ENCODE measurements at regions not wholly inside any gene's neighbourhood (a gene's known extent, or its start where the extent isn't known, plus 50 kb on each side); places are given as distances from the start of the nearest gene placed in this dataset.
"Not testable (repeated sequence)": the region's sequence is repeated elsewhere in the genome, so short reads cannot be mapped to it uniquely, and the experiment has no call there.

- Mint-ChIP-seq H3K27me3 (ENCODE audit: low read depth) (peaks cover 3% of the 10 kb centered on the region), H3K4me1 (no peaks in the 10 kb centered on the region), H3K4me3 (no peak overlapping the region), H3K9me3 (peaks cover 23% of the 10 kb centered on the region), H3K27ac (ENCODE audit: unreplicated experiment) (no peak overlapping the region), H3K36me3 (ENCODE audit: low read depth) (peaks cover 16% of the 10 kb centered on the region)
- TF ChIP-seq CTCF (conservative IDR thresholded peaks at IDR 0.05): no peak
- DNase-seq (ENCODE audit: low read depth, low spot score): no peak
These were observed 161.8 kb upstream of the RGS6 start for GRCh38 chr14:71770431-71770830.

GRCh38 chr14:71771421-71771820 is 160.8 kb upstream of the RGS6 start:
- H3K4me1 Mint-ChIP-seq; H3K27me3 Mint-ChIP-seq (ENCODE audit: low read depth); H3K27ac Mint-ChIP-seq (ENCODE audit: unreplicated experiment); DNase-seq (ENCODE audit: low read depth, low spot score); H3K4me3 Mint-ChIP-seq: not testable (repeated sequence)
- peaks cover 23% of the 10 kb centered on the region for H3K9me3 Mint-ChIP-seq
- H3K36me3 Mint-ChIP-seq (ENCODE audit: low read depth): peaks cover 16% of the 10 kb centered on the region

- peaks cover 23% of the 10 kb centered on the region for H3K9me3 Mint-ChIP-seq
- DNase-seq (ENCODE audit: low read depth, low spot score); H3K4me1 Mint-ChIP-seq; H3K4me3 Mint-ChIP-seq; H3K27me3 Mint-ChIP-seq (ENCODE audit: low read depth); H3K27ac Mint-ChIP-seq (ENCODE audit: unreplicated experiment): not testable (repeated sequence)
- H3K36me3 Mint-ChIP-seq (ENCODE audit: low read depth): peaks cover 16% of the 10 kb centered on the region
These were observed 160.2 kb upstream of the RGS6 start for GRCh38 chr14:71771996-71772395.

GRCh38 chr14:71773898-71774481 is 158.2 kb upstream of the RGS6 start:
- DNase-seq (ENCODE audit: low read depth, low spot score): no peak
- peaks cover 14% of the 10 kb centered on the region for H3K4me1 Mint-ChIP-seq
- H3K4me3 Mint-ChIP-seq: no peak overlapping the region
- peaks cover 21% of the 10 kb centered on the region for H3K9me3 Mint-ChIP-seq
- peaks cover 16% of the 10 kb centered on the region for H3K36me3 Mint-ChIP-seq (ENCODE audit: low read depth)
- peaks cover 3% of the 10 kb centered on the region for H3K27me3 Mint-ChIP-seq (ENCODE audit: low read depth)
- TF ChIP-seq CTCF (conservative IDR thresholded peaks at IDR 0.05): no peak
- no peak overlapping the region for H3K27ac Mint-ChIP-seq (ENCODE audit: unreplicated experiment)

- peaks cover 16% of the 10 kb centered on the region for H3K9me3 Mint-ChIP-seq
- no peak for DNase-seq (ENCODE audit: low read depth, low spot score)
- TF ChIP-seq CTCF (conservative IDR thresholded peaks at IDR 0.05): no peak
- peaks cover 8% of the 10 kb centered on the region for H3K36me3 Mint-ChIP-seq (ENCODE audit: low read depth)
- peaks cover 14% of the 10 kb centered on the region for H3K4me1 Mint-ChIP-seq
- no peak overlapping the region for H3K4me3 Mint-ChIP-seq
- H3K27ac Mint-ChIP-seq (ENCODE audit: unreplicated experiment): no peak overlapping the region
- H3K27me3 Mint-ChIP-seq (ENCODE audit: low read depth): peaks cover 3% of the 10 kb centered on the region
These were observed 155.5 kb upstream of the RGS6 start for GRCh38 chr14:71776471-71777360.

- peaks cover 14% of the 10 kb centered on the region for H3K4me1 Mint-ChIP-seq
- TF ChIP-seq CTCF (conservative IDR thresholded peaks at IDR 0.05): no peak
- H3K36me3 Mint-ChIP-seq (ENCODE audit: low read depth): no peaks in the 10 kb centered on the region
- no peak for DNase-seq (ENCODE audit: low read depth, low spot score)
- no peaks in the 10 kb centered on the region for H3K27me3 Mint-ChIP-seq (ENCODE audit: low read depth)
- no peak overlapping the region for H3K4me3 Mint-ChIP-seq
- H3K27ac Mint-ChIP-seq (ENCODE audit: unreplicated experiment): no peak overlapping the region
- peaks cover 4% of the 10 kb centered on the region for H3K9me3 Mint-ChIP-seq
These were observed 152.2 kb upstream of the RGS6 start for GRCh38 chr14:71780075-71780474.

Measured in neural crest cell (in vitro differentiated cells).